ENCODE measurements at regions not wholly inside any gene's neighbourhood (a gene's known extent, or its start where the extent isn't known, plus 50 kb on each side); places are given as distances from the start of the nearest gene placed in this dataset.

- TF ChIP-seq CTCF (IDR thresholded peaks at IDR 0.05; ENCODE audit: insufficient read depth, low read length, poor library complexity, severe bottlenecking) (no peak), EZH2phosphoT487 (conservative IDR thresholded peaks at IDR 0.05; ENCODE audit: low read length) (no peak)
Measured at GRCh38 chr18:43714343-43715010, 437.2 kb upstream of the SYT4 start.

Data from SU-DHL-6 (cell line).